ENCODE measurements at regions not wholly inside any gene's neighbourhood (a gene's known extent, or its start where the extent isn't known, plus 50 kb on each side); places are given as distances from the start of the nearest gene placed in this dataset.
"Not testable (repeated sequence)": the region's sequence is repeated elsewhere in the genome, so short reads cannot be mapped to it uniquely, and the experiment has no call there.

DNA sequence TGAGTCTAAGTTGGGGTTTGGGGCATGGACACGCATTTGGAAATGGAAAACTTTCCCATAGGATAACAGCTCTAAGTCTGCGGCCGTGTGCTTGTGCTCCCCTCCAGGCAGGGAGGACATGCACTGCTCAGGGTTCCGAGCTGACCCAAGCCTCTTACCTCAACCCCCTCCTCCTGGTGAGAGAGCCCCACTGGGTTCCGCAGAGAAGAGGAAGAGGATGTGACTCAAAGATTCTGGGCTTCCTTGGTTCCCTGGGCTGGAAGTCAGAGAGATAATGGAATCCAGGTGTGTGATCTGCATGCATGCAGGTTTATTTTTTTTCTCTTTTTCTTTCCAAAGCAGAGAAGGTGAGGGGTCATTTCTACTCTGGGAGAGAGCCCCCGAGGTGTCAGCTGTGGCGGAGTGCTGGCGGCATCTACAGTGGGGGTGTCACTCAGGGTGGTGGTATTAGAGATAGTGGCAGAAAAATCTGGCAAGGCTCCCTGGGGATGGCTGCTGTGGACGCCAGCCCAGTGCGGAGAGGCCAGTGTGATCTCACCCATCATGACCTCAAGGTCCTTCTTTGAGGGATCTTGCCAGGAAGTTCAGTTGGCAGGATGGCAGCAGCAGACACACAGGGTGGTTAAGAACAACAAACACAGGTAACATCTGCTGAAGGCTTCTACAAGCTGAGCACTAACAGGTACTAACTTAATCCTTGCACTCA lies 168.7 kb upstream of the HAND2 start:
- DNase-seq (ENCODE audit: low read depth): no peak

DNA sequence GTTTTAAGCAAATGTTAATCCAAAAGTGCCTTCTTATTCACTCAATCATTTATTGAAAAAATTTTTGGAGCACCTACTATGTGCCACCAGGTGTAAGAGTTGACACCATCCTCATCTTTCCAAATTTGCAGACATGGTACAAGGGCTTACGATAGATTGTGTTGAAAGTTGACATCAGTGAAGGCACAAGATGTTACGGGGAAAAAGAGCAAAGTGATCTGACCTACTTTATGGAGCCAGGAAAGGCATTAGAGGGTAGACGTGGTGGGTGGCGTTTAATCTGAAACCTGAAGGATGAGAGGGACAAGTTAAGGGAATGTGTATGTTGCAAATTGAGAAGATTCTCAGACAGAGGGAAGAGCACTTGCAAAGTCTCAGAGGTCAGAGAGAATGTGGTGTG lies 167.8 kb upstream of the HAND2 start:
- DNase-seq (ENCODE audit: low read depth): no peak

DNA sequence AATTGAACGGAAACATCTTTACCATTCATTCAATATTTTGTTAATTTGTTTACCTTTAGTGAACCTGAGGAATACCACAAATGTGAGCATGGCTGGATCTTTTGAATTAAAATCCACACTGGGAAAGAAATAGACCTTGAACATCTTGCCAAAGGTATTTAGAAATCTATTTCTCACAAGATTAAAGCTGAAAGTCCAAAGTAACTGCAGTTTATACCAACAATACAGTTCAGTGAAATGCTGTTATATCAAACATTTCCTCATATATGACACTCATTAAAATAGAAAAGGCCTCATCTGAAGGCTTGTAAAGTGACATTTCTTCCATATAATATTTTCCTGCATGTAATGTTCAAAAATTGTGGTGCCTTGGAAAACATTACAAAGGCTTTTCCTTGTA lies 166.5 kb upstream of the HAND2 start:
- DNase-seq (ENCODE audit: low read depth): no peak

DNA sequence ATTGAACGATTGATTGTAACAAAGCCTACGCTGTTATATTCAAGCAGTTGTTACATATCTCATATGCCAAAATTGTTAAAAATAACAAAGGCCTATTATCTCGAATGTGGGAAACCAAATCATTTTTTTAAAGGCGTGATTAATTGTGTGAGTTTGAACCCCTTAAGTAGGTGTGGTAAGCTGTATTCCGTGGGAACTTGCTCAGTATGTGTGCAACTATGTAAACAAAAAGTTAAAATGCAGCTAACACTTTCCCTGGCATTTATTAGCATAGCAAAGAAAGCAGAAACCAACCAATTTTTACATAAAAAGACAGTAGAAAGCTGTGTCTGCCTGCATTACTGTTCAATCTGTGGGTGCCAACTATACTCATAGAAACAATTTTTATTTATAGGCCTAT lies 166.0 kb upstream of the HAND2 start:
- DNase-seq (ENCODE audit: low read depth): no peak

DNA sequence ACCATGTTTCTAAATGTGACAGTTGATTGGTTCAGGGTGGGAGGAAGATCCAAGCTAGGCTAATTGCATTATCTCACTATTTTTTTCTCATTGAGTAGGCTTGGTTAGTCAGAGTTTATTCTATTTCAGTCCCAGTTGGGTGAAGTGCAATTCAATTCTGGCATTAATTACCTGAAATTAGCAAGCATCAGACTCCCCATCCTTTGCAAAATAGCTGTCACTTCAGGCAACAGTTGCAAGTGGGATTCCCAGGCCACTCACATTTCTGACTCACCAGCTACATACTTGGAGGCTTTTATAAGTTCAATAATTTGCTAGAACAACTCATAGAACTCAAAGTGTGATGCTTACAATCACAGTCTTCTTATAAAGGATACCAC lies 155.8 kb upstream of the HAND2 start:
- peak; percentile 10 for DNase-seq (ENCODE audit: low read depth)

DNA sequence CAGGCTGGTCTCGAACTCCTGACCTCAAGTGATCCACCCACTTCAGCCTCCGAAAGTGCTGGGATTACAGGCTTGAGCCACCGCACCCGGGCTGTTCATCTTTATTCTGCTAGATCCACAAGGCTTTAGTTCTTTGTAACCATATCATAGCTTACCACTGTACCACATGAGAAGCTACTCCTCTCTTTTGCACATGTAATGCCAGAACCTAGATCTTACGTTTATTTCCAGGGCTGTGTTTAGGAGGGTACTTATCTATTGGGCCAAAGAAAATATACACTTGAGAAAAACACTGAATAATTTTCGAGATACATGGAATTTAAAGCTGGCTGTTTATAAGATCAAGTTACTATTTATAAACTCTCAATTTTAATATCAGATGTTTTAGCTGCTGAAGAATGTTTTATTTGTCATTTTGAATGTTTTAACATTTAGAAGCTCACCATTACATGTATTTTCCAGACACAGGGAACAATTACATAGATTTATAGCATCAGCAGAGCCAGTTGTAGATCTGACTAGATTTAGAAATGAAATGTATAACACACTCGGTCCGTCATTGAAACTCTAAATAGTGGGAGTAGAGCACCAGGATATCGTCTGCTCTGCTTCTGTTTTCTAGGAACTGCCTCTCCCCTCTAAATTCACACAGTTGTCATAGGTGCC lies 155.3 kb upstream of the HAND2 start:
- no peak for DNase-seq (ENCODE audit: low read depth)

DNA sequence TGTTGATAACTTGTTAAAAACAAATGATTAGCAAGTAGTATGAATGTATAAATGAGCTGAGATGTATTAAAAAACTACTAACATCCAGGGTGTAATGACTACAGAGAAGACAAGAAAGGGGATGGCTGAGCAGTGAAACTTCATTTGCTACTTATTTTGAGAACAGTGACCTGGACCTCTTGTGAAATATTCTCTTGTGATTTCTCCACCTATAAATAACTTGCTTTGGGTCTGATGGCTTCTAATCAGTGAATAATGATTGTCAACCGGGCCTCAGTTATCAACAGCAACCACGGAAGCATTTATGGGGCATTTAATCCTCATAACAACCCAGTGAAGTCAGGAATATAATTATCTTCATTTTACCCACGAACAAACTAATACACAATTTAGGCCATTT lies 154.2 kb upstream of the HAND2 start:
- DNase-seq (ENCODE audit: low read depth): no peak

DNA sequence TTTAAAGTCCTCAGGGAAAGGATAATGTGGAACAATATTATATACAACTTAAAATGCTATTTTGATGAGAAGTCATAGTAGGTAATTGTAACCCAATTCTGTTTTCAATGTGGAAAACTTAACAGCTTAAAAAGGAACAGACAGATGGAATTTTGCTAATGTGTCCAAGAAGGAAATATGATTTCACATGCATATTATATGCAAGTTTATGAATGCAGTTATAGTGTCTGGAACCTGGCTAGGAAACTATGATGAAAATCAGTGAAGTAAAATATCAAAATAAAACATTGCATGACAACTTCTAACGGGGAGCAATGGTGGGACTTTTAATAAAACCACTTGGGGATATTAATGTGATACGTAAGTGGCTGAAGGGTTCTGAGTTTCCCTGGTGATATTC lies 152.6 kb upstream of the HAND2 start:
- no peak for DNase-seq (ENCODE audit: low read depth)

DNA sequence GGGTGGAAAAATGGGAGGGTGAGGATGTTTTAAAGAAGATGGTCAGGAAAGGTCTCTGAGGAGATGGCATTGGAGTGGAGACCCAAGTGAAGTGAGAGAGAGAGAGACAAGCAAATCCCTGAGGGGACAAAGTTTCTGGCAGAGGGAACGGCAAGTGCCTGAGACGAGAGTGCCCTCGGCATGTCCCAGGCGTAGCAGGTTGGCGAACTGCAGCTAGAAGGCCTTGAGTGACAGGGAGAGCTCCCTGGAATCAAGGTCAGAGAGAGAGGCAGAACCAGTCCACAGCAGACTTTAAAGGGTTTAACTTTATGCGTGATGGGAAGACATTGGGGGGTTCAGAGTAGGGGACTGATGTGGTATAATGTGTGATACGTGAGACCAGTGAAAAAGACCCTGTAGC lies 150.2 kb upstream of the HAND2 start:
- DNase-seq (ENCODE audit: low read depth): no peak

DNA sequence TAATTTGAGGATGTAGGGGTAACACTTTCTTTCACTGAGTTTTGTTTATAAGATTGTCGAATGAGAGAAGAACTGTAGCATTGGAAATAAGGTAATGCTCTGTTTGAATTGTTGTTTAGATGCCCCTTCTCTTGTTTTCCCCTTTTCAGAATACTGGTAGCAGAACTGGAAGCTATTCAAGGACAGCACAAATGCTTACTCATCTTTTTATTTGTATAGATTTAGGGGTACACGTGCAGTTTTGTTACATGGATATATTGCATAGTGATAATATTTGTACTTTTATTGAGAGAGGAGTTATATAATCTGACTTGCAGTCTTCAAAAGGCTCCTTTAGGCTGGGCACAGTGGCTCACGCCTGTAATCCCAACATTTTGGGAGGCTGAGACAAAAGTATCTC lies 145.4 kb upstream of the HAND2 start:
- no peak for DNase-seq (ENCODE audit: low read depth)

DNA sequence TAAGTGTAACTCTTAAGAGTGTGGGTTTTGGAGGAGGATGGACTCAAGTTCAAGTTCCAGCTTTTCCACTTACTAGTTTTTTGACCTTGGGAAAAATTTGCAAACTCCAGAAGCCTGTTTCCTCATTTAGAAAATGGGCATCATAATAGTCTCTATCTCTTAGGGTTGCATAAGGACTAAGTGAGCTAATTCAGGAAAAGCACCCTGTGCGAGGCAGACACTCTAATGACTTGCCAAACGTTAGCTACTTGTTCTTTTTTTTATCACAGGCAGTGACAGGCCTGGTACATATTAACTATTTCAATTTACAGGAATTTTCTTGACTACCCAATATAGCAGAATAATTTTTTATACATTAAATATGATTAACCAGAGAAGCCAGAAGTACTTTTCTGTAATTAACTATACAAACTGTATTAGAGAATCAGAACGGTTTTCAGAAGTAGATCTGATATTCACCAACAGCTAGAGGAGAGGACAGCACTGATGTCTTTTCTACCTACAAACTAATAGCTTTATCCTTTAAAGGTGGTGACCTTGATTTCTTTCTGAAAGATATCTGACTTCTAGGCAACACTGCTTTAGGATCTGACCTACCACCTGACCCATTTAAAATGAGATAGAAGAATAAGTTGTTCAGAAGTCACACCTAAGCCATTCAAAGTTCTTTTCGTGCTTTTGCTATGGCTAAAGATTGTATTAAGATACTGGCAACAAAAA lies 139.6 kb upstream of the HAND2 start:
- no peak for DNase-seq (ENCODE audit: low read depth)

DNA sequence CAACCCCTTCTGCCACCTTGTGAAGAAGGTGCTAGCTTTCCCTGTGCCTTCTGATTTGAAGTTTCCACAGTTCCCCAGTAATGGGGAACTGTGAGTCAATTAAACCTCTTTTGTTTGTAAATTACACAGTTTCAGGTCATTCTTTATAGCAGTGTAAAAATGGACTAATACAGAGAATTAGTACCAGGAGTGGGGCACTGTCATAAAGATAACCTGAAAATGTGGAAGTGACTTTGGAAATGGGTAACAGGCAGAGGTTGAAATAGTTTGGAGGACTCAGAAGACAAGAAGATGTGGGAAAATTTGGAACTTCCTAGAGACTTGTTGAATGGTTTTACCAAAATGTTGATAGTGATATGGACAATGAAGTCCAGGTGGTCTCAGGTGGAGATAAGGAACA lies 131.0 kb upstream of the HAND2 start:
- no peak for DNase-seq (ENCODE audit: low read depth)

DNA sequence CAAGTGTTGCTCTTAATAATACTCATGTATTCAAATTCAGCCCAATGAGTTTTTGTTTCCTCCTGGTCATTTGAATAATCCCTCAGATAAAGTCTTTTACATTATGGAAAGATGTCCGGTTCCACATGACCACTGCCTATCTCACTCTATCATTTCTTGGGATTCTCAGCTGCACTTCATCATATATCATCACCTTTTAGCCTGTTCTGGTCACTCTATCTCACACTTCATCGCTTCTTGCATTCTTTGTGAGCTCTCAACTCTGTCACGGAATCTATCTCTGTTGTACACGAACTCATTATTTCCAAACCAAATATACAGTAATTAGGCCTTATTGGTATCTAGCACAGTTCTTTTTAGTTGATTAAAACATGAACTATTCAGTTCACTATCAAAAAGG lies 126.9 kb upstream of the HAND2 start:
- DNase-seq (ENCODE audit: low read depth): no peak

DNA sequence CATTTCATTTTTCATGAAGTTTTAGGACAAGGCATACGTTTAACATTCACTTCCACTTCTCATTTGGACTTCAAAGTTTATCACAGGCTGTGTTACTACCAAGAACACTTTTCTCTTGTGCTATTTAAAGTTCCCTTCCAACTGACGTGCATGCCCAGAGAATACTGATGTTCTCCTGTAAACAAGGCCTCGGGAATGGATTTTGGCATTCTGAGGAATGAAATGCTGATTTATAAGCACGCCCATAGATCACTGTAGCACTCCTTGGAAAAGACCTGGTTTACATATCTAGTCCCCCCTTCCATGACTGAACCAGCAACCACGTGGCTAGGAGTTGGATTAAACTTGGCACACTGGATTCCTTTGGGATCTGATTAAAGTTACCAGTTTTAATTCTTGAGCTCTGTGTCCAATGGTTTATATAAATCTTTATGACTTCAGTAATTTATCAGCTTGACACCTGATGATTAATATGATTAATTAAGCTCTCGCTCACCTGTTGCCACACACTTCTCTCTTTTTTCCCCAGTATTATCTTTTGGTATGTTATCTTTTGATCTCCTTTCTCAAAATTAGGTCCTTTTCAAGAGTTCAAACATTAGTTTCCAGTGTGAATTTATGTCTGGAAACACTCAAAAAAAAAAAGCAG lies 122.4 kb upstream of the HAND2 start:
- DNase-seq (ENCODE audit: low read depth): no peak

DNA sequence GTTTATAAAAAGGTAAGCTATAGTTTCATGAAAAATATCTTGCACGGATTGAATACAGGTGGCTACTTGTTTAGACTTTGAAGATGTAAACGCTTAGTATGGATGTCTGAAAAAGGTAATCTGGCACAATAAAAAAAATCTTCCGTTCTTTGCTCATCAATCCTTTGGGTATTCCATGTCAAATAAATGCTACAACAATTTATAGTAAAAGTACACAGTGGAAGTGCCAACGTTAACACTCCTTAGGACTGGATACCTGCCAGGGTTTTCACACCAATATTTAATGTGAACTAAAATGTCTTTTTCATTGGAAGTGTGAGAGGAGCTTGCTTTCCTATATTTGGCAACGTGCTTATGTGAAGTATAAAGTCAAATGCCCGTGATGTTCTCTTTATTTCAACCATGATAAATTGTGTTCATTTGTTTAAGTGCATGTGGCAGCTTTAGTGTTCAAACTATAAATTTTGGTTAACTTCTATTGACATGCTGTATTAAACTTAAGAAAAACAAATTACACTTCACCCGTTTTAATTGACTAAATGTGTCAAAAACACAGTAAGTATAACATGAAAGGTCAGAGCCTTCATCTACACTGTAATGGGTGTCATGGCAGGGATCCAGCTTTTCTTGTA lies 121.7 kb upstream of the HAND2 start:
- DNase-seq (ENCODE audit: low read depth): no peak

DNA sequence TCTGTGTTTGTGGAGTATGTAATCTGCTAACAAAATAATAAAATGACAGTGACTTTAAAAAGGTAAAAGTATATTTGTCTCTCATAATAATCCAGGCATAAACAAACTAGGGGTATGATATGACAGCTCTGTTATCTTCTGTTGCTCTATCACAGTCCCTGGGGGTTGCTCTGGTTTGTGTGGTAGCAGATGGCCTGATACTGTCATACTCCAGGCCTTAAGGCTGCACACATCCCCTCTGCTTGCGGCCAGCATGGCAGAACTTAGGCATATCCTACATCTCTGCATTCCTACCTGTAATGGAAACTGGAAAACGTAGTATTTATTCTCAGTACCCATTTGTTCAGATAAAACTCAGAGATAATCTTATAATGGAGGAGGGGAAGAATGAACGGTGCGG lies 117.9 kb upstream of the HAND2 start:
- no peak for DNase-seq (ENCODE audit: low read depth)

DNA sequence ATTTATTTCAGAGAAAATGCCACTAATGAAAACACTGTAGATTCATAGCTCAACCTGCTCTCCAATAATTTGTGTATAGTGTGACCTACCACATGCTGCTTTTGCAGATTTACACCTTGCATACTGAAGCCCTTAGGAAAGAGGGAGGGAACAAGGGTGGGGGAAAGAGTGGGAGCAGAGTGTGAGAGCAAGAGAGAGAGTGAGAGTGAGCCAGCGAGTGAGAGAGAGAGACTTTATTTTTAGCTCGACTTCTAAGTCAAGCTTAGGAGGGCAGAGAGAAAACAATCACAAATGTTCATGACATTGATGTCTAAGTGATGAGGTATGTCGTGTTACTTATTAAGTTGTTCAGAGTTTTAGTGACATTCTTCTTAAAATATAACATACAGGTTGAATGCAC lies 112.5 kb upstream of the HAND2 start:
- DNase-seq (ENCODE audit: low read depth): no peak

DNA sequence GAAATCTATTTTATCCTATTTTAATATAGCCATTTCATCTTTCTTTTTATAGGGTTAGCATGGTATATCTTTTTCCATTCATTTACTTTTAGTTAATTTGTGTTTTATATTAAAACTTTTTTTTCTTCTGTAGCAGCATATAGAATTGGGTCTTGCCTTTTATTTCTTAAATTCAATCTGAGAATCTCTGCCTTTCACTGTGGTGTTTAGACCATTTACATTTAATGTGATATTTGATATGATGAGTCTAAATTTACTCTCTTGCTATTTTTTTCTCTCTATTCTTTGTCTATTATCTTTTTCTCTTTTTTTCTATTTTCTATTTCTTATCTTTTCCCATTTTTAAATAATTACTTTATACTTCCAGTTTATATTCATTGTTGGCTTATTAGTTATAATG lies 105.4 kb upstream of the HAND2 start:
- DNase-seq (ENCODE audit: low read depth): no peak

DNA sequence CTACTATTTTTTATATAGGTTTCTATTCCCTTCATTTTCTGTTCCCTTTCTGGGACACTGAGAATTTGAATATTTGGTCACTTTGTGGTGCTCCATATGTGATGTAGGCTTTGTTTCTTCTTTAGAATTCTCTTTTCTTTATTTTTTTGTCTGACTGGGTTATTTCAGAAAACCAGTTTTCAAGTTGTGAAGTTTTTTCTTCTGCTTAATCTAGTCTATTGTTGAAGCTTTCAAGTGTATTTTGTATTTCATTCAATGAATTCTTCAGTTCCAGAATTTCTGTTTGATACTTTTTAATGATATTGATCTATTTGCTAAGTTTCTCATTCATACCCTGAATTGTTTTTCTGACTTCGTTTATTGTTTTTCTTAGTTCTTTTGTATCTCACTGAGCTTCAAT lies 96.2 kb upstream of the HAND2 start:
- no peak for DNase-seq (ENCODE audit: low read depth)

DNA sequence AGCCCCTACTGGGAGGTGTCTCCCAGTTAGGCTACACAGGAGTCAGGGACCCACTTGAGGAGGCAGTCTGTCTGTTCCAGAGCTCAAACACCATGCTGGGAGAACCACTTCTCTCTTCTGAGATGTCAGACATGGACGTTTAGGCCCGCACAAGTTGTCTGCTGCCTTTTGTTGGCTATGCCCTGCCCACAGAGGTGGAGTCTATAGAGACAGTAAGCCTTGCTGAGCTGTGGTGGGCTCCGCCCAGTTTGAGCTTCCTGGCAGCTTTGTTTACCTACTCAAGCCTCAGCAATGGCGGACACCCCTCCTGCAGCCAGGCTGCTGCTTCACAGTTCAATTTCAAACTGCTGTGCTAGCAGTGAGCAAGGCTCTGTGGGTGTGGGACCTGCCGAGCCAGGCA lies 88.6 kb upstream of the HAND2 start:
- not testable (repeated sequence) for DNase-seq (ENCODE audit: low read depth)

DNA sequence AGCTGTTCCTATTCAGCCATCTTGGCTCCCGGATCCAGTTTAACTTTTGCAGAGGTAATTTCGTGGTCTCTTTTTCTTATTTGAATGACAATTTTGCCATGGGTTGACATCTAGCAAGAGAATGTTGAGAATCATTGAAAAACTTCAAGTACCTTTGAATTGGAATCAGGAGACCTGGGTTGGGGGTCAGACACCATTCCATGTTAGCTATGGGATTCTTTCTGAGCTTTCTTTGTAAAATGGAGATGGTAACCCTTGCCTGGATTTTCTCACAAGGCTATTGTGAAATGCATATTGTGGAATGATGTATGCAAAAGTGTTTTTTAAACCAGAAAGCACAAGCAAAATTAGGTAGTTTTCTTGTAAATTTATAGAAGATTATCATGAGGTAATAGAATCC lies 79.1 kb upstream of the HAND2 start:
- DNase-seq (ENCODE audit: low read depth): no peak

DNA sequence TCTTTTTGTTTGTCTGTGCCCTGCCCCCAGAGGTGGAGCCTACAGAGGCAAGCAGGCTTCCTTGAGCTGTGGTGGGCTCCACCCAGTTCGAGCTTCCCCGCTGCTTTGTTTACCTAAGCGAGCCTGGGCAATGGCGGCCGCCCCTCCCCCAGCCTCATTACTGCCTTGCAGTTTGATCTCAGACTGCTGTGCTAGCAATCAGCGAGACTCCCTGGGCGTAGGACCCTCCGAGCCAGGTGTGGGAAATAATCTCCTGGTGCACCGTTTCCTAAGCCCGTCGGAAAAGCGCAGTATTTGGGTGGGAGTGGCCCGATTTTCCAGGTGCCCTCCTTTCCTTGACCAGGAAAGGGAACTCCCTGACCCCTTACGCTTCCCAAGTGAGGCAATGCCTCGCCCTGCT lies 78.6 kb upstream of the HAND2 start:
- DNase-seq (ENCODE audit: low read depth): not testable (repeated sequence)

DNA sequence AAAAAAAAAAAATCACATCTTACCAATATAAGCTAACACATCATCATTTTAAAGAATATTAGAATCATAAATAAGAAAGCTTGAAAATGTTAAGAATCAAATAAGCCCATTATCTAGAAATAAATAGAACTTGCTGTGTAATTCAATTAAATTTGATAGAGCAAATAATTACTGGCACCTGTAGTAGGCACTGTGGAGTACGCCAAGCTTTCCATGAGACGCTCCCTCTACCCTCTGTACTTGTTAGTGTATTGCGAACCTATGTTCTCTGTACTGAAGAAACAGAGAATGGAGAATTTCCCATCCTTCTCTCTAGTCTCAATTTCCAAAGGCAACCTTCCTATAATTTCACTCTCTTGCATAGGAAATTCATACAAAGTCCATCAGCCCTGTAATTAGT lies 61.7 kb upstream of the HAND2 start:
- DNase-seq (ENCODE audit: low read depth): no peak
